PC-9 (cell line): ENCODE measurements at regions not wholly inside any gene's neighbourhood (a gene's known extent, or its start where the extent isn't known, plus 50 kb on each side); places are given as distances from the start of the nearest gene placed in this dataset.

Experiments
- EZH2 ChIP-seq: fragments of 200-600 bp; sonication (generic); IDR thresholded peaks from 2 replicates; pipeline ENCODE4 v1.8.0; 2017; ENCODE audit warnings: antibody characterized with exemption, low read depth
- TF ChIP-seq, protein P1 (sequence below): fragments of 200-600 bp; sonication (generic); conservative IDR thresholded peaks from 2 replicates; pipeline ENCODE4 v1.6.1; 2017; ENCODE audit warnings: mixed run types, antibody characterized with exemption, mild to moderate bottlenecking, moderate library complexity

DNA sequence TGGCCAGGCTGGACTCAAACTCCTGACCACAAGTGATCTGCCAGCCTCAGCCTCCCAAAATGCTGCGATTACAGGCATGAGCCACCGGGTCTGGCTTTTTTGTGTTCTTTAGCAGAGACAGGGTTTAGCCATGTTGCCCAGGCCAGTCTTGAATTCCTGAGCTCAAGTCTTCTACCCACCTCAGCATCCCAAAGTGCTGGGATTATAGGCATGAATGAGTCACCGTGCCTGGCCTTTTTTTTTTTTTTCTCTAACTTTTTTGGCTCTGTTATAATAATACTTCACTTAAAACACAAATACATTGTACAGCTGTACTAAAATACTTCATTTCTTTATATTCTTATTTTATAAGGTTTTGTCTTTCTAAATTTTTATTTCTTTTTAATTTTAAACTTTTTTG is 599.5 kb upstream of the PCDH9 start:
- TF ChIP-seq, protein P1, sequence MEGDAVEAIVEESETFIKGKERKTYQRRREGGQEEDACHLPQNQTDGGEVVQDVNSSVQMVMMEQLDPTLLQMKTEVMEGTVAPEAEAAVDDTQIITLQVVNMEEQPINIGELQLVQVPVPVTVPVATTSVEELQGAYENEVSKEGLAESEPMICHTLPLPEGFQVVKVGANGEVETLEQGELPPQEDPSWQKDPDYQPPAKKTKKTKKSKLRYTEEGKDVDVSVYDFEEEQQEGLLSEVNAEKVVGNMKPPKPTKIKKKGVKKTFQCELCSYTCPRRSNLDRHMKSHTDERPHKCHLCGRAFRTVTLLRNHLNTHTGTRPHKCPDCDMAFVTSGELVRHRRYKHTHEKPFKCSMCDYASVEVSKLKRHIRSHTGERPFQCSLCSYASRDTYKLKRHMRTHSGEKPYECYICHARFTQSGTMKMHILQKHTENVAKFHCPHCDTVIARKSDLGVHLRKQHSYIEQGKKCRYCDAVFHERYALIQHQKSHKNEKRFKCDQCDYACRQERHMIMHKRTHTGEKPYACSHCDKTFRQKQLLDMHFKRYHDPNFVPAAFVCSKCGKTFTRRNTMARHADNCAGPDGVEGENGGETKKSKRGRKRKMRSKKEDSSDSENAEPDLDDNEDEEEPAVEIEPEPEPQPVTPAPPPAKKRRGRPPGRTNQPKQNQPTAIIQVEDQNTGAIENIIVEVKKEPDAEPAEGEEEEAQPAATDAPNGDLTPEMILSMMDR, result no peak
- TF ChIP-seq EZH2, result no peak
